ENCODE measurements at regions not wholly inside any gene's neighbourhood (a gene's known extent, or its start where the extent isn't known, plus 50 kb on each side); places are given as distances from the start of the nearest gene placed in this dataset.
"Not testable (repeated sequence)": the region's sequence is repeated elsewhere in the genome, so short reads cannot be mapped to it uniquely, and the experiment has no call there.

DNA sequence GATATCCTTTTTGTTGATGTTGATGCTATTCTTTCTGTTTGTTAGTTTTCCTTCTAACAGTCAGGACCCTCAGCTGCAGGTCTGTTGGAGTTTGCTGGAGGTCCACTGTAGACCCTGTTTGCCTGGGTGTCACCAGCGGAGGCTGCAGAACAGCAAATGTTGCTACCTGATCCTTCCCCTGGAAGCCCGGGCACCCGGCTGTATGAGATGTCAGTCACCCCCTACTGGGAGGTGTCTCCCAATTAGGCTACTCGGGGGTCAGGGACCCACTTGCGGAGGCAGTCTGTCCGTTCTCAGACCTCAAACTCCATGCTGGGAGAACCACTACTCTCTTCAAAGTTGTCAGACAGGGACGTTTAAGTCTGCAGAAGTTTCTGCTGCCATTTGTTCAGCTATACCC, 383.4 kb downstream of the HLX start:
- not testable (repeated sequence) for DNase-seq (ENCODE audit: low spot score)

DNA sequence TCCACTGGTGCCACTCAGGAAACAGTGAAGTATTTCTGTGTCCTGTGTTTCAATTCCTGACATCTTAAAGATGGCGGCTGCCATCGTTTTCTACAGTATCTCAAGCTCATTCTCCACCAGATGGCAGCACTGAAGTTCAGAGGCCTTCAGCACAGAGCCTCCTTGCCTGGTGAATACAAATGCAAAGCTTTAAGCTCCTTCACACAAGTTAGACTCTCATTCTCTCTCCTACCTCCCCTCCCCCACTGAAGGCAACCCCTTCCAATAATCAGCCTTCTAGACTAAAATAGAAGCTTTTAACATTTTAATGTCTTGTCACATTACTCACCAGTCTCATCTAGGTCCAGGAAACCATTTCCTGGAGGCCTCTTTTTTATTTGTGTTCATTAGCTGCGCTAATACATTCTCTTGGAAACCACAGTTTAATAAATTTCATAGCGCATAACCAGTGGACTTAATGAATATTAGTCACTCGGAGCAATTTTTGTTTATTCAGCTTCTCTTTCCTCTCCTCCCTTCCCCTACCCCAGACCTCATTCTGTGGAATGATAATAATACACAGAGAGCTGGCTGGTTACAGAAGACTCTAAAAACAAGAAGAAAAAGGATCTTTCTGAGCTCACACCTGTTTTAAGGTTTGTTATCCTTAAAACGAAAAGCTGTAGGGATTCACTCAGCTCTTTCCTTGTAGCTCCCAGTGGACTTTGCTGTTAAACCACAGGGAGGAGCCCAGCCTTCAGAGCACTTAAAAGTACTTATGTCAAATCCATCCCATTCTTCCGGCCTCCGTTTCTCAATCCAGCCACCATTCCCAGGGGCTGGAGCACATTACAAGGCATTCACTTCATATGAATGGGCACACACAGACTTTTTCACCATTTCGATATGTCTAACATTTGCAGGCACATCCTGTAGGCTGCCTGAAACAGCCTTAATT, 384.9 kb downstream of the HLX start:
- DNase-seq (ENCODE audit: low spot score), result peak; percentile 7

GRCh38 chr1:221264848-221265247, 385.6 kb downstream of the HLX start:
- no peak for DNase-seq (ENCODE audit: low spot score)

- no peak for DNase-seq (ENCODE audit: low spot score)
These were observed 389.1 kb downstream of the HLX start for GRCh38 chr1:221268295-221268694.

- no peak for DNase-seq (ENCODE audit: low spot score)
These were observed 392.5 kb downstream of the HLX start for GRCh38 chr1:221271701-221272100.

GRCh38 chr1:221272940-221273339, 393.7 kb downstream of the HLX start:
- no peak for DNase-seq (ENCODE audit: low spot score)

DNA sequence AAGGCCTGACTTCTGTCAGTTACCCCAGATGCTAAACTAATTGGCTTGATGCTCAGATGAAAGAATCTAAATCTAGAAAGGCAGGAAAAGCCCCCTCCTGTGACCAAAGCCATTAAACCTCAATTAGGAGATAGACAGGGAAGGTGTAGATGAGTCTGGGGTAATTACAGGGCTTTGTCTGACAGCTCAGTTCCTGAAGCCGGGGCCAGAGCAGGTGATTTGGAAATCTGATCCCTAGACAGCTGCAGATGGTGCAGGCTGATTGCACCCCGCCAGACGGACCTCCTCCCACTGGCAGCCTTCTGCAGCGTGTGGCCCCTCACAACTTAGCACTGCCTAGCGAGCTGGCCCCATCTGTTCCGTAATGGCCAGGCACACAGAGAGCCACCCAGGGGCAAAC, 395.1 kb downstream of the HLX start:
- DNase-seq (ENCODE audit: low spot score), result no peak

- DNase-seq (ENCODE audit: low spot score), result no peak
These were observed 397.7 kb downstream of the HLX start for GRCh38 chr1:221276896-221277409.

DNA sequence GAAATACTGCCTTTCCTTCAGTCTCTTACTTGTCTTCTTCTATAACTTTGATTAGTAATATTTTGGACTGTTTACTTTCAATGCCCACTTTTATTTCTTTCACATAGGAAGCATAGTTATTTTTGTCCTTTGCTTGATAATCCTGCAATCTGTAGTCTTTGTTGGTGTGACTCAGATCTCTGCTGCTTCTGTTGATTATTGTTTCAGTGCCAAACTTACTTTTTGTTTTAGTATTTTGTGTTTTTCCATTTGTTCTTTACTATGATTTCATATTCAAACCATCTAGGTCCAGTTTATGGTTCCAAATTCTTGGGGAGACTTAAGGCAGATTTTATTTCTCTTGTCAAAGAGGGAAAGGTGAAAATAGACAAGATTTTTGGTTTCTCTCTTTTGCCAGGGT, 399.9 kb downstream of the HLX start:
- no peak for DNase-seq (ENCODE audit: low spot score)

DNA sequence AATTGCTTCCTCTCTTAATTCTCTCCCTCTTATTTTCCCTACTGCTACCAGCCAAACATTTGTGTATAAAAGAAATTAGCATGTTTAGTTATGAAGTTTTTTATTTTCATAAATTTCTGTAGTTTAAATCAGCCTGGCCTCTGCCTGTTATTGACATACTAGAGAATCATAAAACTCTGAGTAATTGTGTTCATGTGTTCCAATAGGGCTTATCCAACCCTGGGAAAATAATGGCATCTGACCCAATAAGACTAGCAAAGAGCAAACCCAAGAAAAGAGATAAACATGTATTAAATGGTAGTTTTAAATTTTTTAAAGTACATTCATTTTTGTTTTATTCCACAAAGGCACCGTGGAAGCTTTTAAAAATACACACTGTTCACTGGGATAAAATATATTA, 404.3 kb downstream of the HLX start:
- DNase-seq (ENCODE audit: low spot score), result no peak

DNA sequence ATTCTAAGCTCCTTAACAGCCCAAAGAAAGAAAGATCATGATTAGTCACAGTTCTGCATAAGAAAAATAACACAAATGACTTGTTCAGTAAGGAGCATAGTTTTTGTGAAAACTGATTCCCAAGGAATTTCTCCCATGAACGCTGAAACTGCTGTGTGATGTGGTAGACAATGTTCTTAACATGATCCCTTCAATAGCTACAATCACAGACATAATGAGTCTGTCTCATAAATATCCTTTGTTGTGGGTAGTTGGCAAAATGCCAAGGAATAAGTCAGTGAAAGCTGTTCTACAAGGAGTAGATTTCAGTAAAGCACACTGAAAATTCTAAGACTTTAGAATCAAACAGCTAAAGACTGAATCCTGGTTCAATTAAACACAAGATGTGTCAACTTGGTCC, 404.8 kb downstream of the HLX start:
- no peak for DNase-seq (ENCODE audit: low spot score)

DNA sequence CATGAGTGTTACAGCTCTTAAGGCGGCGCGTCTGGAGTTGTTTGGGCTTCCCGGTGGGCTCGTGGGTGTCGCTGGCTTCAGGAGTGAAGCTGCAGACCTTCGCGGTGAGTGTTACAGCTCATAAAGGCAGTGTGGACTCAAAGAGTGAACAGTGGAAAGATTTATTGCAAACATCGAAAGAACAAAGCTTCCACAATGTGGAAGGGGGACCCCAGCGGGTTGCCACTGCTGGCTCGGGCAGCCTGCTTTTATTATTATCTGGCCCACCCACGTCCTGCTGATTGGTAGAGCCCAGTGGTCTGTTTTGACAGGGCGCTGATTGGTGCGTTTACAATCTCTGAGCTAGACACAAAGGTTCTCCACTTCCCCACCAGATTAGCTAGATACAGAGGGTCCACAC, 405.7 kb downstream of the HLX start:
- DNase-seq (ENCODE audit: low spot score), result not testable (repeated sequence)

- not testable (repeated sequence) for DNase-seq (ENCODE audit: low spot score)
These were observed 406.4 kb downstream of the HLX start for GRCh38 chr1:221285458-221286210.

GRCh38 chr1:221286399-221286798, 407.2 kb downstream of the HLX start:
- DNase-seq (ENCODE audit: low spot score), result no peak

DNA sequence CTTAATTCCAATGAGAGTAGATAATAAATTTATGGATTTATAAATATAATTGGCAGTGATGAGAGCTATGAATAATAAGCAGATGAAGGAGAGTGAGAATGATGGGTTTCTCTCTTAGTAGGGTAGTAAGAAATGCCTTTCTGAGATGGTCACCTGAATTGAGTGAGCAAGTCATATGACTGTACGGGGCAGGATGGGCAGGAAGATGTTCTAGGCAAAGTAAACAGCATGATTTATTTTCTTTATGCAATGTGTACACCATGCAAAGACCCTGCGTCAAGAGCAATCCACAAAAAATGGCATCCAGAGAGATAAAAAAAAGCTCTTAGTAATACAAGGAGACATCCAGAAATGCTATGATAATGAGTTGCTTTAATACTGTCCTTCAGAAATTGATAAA, 409.9 kb downstream of the HLX start:
- DNase-seq (ENCODE audit: low spot score), result no peak

- no peak for DNase-seq (ENCODE audit: low spot score)
These were observed 411.4 kb downstream of the HLX start for GRCh38 chr1:221290669-221291068.

GRCh38 chr1:221291113-221291512, 411.9 kb downstream of the HLX start:
- no peak for DNase-seq (ENCODE audit: low spot score)

GRCh38 chr1:221292652-221293051, 413.4 kb downstream of the HLX start:
- DNase-seq (ENCODE audit: low spot score), result no peak

DNA sequence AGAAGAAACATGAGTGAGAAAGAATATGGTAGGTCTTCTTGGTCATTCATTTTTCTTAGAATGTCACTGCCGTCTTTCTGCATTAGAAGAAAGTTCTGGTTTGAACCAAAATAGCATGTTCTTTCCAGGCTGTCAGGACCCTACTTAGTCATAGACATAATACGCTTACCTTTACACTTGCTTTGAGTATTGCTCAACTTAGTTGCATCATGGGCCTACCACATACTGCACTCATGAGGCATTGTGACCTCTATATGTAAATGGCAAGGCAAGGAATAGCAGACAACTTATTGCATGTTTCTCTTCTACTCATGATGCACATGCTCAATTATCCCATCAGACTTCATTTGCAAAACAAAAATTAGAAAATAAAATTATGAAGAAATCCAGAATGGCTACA, 415.0 kb downstream of the HLX start:
- no peak for DNase-seq (ENCODE audit: low spot score)

- no peak for DNase-seq (ENCODE audit: low spot score)
These were observed 423.1 kb downstream of the HLX start for GRCh38 chr1:221302357-221302756.

GRCh38 chr1:221302810-221303209, 423.6 kb downstream of the HLX start:
- DNase-seq (ENCODE audit: low spot score), result no peak

DNA sequence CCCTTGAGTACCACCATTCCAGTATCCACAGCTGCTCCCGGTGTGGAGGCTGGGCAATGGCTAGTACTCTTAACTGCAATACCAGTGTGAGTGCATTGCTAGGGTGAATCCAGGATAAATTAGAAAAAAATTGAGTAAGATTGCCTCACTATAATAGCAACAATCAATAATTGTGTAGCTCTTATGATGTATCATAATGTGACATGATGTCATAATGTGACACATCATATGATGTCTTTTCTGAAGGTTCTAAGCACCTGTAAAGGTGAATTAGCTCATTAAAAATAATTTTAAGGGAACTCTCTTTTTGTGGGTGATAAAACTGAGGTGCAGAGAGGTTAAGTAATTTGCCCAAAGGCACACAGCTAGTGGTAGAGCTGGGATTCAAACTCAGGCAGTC, 424.4 kb downstream of the HLX start:
- DNase-seq (ENCODE audit: low spot score), result no peak

DNA sequence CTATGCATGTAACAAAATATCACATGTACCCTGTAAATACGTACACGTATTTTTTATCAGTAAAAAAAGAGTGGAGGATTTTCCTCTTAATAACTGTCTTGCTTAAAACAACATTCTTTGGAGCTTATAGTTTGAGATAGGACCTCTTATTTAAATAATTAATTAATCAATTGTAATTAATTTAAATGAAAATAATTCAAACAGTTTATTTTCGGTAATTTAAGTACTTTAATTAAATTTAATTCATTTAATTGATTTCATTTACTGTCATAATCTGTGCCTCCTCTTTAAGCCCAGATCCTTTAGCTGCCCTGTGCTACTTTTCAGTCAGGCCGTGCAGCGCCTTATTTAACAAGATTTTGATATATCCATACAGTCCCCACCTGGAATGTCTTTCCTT, 427.0 kb downstream of the HLX start:
- no peak for DNase-seq (ENCODE audit: low spot score)

Measured in hematopoietic multipotent progenitor cell treated with erythropoietin and hydrocortisone succinate and interleukin-3 and kit ligand, for 15 days (in vitro differentiated cells).